Body of pancreas (tissue), 4 donors: ENCODE measurements at regions not wholly inside any gene's neighbourhood (a gene's known extent, or its start where the extent isn't known, plus 50 kb on each side); places are given as distances from the start of the nearest gene placed in this dataset.

ENCODE experiments used
- POLR2A ChIP-seq, 3 donors: fragments of 450-650 bp; IDR thresholded peaks; one replicate each; pipeline ENCODE4 v1.6.1; 2016; ENCODE audit warnings: antibody characterized with exemption in 3 of 3, mild to moderate bottlenecking in 2 of 3
- TF ChIP-seq, protein P1 (sequence below), 7 experiments: fragments of 450-650 bp in 4 of 7; fragments of 200-600 bp in 3 of 7; sonication (generic) in 3 of 7; IDR thresholded peaks; one replicate each; pipeline ENCODE4 v1.5.1; 2016 to 2019; ENCODE audit warnings: antibody characterized with exemption in 7 of 7

DNA sequence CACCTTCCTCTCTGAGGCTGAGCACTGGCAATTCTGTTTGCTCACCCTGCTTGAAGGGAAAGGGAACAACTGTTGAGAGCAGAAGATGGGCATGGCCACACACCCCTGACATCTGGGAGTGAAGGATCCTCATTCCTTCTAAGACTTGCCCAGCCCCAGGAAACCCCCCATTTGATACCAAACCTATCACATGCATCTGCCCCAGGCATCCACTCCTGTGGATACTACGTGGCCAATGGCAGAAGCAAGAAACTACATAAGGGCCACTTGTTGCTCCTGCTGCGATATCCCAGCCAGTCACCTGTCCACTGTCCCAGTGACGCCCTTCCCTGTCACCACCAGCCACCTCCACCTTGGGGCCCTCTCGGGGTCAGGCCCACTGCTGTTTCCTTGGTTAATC is 185.2 kb downstream of the SMAD2 start:
- TF ChIP-seq POLR2A (IDR thresholded peaks at IDR 0.05): no peak
- TF ChIP-seq, protein P1, sequence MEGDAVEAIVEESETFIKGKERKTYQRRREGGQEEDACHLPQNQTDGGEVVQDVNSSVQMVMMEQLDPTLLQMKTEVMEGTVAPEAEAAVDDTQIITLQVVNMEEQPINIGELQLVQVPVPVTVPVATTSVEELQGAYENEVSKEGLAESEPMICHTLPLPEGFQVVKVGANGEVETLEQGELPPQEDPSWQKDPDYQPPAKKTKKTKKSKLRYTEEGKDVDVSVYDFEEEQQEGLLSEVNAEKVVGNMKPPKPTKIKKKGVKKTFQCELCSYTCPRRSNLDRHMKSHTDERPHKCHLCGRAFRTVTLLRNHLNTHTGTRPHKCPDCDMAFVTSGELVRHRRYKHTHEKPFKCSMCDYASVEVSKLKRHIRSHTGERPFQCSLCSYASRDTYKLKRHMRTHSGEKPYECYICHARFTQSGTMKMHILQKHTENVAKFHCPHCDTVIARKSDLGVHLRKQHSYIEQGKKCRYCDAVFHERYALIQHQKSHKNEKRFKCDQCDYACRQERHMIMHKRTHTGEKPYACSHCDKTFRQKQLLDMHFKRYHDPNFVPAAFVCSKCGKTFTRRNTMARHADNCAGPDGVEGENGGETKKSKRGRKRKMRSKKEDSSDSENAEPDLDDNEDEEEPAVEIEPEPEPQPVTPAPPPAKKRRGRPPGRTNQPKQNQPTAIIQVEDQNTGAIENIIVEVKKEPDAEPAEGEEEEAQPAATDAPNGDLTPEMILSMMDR (IDR thresholded peaks at IDR 0.05): no peak
